GM12874 (cell line): ENCODE measurements at regions not wholly inside any gene's neighbourhood (a gene's known extent, or its start where the extent isn't known, plus 50 kb on each side); places are given as distances from the start of the nearest gene placed in this dataset.

Source experiments
- TF ChIP-seq, protein P1 (sequence below): IDR thresholded peaks from 2 replicates; pipeline ENCODE4 v1.5.1; 2011; ENCODE audit warnings: low read depth, mild to moderate bottlenecking, control low read depth, low read length, moderate library complexity; ENCODE audit not compliant: insufficient read depth

DNA sequence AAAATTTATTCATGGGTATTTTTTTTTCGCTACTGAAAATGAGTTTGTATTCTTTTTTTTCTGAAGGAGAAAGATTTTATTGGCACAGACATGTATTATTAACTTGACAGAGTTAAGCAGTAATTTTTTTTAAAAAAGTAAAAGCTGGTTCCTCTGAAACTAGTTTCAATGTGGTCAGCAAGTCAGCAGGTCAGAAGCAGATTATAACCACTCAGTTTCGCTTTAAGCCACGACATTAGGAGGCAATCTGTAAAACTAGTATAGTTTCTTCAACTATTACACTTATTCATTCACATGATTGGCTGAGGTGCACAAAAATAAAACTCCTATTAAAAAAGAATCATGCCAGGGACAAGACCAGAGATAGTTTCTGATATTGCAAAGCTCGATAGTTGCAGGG, 714.2 kb upstream of the PCDH7 start:
- TF ChIP-seq, protein P1, sequence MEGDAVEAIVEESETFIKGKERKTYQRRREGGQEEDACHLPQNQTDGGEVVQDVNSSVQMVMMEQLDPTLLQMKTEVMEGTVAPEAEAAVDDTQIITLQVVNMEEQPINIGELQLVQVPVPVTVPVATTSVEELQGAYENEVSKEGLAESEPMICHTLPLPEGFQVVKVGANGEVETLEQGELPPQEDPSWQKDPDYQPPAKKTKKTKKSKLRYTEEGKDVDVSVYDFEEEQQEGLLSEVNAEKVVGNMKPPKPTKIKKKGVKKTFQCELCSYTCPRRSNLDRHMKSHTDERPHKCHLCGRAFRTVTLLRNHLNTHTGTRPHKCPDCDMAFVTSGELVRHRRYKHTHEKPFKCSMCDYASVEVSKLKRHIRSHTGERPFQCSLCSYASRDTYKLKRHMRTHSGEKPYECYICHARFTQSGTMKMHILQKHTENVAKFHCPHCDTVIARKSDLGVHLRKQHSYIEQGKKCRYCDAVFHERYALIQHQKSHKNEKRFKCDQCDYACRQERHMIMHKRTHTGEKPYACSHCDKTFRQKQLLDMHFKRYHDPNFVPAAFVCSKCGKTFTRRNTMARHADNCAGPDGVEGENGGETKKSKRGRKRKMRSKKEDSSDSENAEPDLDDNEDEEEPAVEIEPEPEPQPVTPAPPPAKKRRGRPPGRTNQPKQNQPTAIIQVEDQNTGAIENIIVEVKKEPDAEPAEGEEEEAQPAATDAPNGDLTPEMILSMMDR: no peak

DNA sequence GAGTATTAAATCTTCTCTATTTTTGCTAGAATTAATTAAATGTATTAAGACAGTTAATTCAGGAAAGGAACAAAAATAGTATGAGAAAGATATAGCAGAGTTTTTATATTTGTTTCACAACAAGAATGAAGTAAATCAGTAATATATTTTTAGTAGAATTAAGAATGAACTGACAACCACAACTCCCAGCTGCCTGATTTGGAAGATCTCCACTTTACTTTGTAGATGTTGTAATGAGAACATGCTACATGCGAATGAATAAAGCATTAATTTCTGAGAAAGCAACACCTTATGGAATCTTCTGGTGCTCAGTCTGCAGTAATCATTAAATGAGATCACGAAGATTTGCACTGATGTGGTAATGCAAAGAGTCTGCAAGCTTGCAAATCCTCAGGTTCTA, 695.6 kb upstream of the PCDH7 start:
- TF ChIP-seq, protein P1: no peak

DNA sequence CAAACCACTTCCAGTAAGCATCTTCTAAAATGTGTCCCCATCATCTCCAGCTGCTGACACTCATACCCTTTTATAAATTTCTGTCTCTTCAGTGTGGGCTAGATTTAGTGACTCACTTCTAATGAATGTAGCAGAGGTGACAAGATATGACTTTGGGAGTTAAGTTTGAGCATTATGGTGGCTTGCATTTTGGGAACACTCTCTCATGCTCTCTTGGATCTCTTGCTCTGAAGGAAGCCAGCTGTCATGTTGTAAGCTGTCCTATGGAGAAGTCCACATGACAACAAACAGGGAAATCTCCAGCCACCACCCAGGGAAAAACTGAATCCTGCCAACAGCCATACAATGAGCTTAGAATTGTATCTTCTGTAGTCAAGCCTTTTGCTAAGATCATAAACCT, 691.3 kb upstream of the PCDH7 start:
- TF ChIP-seq, protein P1: no peak

DNA sequence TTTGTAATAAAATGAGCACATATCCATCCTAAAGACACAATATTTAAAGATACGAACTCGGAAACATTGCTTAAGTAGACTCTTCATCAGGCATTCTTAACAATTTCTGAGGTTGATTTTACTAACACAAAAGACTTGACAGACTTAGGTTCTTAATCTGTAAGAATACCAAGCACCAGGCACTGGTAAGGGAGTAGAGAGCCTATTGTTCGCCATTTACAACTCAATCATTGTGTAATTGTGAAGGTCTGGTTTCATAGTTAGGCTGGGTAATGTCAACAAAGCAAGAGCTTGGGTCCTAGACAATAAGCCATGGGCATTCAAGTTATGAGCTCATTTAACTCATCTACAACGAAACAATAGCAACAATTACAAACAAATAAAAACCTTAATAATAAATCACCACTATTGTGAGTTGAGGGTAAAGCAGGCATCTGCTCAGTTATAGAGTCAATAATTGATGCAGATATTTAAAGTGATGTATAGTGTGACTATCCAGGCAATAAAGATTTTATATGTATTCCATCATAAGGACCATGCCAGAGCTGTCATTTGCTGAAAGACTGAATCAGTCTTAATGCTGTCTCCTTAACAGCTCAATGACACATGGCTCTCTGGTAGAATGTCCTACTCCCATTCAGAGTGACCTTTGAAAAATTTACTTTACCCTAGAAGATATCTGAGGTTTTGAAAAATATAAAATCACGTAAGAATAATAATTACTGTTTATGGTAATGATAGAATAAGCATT, 664.0 kb upstream of the PCDH7 start:
- TF ChIP-seq, protein P1: no peak

DNA sequence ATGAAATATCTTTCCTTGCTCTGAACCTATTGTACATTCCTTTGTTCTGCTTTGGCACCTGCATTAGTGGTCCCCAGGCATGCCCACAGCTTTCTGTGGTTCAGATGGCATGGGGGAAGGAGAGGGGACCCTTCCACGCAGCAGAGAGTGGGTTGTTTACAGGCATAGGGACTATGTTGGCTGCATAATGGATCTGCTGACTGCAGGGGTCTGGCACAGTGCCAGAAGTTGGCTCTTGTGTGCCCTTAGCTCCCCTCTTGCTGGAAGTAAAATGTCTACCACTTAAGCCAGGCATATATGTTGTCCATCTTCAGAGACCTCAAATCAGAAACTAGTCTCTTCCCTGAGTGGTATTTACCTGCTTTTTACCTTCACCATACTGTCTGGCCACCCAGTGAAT, 651.9 kb upstream of the PCDH7 start:
- TF ChIP-seq, protein P1: no peak

DNA sequence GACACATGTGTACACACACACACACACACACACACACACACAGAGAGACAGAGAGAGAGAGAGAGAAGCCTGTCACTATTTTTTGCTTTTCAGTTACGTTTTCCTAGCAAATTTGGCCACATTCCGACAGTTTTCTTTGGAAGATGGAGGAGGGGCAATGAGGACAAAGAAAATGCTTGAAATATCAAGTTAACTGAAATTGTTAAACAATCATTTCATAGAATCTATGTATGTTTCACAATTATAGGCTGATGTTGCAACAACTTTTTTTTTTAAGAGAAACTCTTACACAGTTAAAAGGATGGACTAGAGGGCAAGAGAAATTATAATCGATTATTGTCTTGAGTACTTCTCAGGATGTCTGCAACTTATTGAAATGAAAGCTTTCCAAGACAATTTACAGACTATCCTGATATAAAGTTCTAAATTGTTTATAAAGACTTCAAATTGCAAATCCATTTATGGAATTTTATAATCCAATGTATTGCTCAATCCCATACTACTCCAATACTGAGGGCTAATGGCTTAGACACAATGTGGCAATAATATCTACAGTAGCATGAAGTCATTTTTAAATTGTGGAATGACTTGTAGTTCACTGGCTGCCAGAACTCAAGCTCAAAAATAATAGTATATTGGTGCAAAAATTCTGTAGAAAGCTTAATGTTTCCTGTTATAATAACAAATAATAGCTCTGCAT, 647.0 kb upstream of the PCDH7 start:
- TF ChIP-seq, protein P1: no peak

DNA sequence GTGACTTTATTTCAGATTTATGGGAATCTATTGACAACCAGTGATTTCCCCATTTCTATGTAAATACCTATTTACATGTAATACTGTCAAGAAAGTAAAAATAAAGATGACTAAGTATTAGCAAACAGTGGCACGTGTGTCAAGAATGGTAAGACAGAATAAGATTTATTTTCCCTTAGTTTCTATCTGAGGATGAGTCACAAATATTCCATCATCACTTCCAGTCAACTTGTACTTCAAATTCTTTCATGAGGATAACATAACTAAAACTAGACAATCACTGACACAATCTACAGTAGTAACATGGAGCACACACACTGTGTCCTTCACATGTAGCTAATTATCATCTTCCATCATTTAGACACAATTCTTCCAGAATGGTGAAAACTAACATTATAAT, 625.3 kb upstream of the PCDH7 start:
- TF ChIP-seq, protein P1: no peak
